T-helper 2 cell (primary cell): ENCODE measurements at regions not wholly inside any gene's neighbourhood (a gene's known extent, or its start where the extent isn't known, plus 50 kb on each side); places are given as distances from the start of the nearest gene placed in this dataset.

Source experiments
- DNase-seq, 5 experiments: peaks; one replicate each; pipeline versions ENCODE4 v3.0.0 to v3.0.0-alpha.2; 2012 to 2022

DNA sequence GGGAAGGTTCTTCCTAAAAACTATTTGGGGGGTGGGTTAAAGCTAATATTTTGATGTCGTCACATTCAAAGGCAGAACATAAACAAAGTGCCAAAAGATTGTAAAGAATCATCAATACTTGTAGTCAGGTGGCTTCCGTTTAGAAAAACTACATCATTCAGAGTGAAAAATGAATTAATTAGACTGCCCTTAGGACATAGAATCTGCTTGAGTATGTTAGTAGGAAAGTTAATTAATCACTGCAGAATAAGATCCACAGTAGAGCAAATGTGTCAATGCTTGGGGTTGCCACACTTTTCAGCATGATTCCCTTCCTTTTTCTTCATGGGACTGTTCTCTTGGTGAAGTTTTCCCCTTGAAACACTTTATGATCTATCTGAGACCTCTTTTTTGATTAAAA is 166.8 kb upstream of the MTNR1B start:
- no peak for DNase-seq

DNA sequence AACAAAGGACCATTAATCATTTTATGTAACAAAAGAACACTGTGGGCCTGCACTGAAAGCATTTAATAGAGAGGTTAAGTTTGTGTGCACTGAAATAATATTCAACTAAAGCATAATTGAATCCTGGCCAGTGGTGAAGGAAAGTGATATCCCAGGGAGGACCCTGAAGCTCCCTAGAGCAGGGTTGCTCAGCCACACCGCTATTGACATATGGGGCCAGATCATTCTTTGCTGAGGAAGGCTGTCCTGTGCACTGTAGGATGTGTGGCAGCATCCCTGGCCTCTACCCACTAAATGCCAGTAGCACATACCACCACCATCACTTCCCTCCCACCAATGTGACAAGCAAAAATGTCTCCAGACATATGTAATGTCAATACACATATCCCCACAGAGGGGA is 166.1 kb upstream of the MTNR1B start:
- DNase-seq: no peak

DNA sequence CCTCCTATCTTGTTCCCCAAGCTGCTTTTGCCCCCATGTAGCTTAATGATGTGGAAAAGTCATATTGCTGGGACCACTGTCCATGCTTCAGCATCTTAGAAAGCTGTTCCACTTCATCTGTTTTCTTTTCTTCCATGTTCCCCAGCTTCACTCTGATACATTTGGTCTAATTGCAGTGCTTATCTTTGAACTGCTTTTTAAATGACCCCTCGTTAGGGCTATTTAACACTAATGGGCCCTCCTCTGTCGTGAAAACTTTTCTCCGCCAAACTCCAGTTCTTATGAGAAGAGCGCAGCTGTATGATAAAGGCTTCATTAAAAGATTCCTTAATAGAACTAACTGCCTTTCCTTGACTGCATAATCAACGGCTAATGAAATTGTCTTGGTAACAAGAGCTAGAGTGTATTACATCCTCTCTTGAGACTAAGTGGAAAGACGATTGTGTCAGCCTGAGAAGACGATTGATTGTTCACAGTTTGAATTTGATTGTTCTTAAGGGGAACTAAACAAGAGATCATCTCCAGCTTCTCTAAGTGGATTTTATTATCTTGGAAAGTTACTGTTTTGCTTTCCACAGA is 165.0 kb upstream of the MTNR1B start:
- no peak for DNase-seq

DNA sequence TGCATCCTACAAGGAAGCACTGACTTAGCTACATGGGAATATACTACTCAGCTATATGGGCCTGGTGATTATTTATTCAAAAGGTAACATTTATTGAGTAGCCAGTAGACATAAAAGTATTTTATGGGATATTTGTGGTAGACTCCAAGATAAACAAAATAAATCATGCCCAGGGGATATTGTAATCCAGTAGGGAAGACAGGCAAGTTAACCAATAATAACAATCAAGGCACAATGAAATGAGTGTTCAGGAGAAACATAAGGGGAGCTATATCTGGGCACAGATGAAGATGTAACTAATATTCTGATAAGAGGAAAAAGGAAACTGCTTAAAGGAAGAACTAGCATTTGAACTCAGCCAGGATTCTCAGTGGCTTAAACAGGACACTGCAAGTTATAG is 161.4 kb upstream of the MTNR1B start:
- DNase-seq: no peak

DNA sequence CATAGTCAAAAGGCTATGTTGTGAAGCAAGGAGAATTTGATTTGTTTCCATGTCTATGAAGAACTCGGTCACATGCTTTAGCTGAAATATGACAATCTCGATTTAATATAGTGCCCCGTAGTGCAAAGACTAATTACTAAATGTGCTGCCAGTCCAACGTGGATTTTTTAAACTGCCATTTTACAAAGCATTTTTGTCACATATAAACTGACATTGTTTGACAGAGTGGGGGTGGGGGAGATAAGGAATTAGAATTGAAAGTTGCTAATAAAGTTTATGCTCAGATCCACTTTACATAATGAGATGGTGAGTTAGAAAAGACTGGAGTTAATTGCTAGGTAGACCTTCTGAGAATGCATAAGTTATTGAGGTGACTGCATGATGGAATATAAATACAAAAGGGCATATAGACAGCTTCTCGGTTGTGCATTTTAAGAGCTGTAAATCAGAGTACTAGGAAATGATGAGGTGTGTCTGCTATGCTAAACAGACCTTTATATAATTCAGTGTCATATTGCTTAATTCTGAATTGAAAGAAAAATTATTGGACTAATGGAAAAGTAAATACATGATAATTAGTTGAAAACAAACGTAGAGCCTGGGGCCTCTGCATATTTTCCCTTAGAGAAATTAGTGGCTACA is 158.9 kb upstream of the MTNR1B start:
- DNase-seq: no peak

DNA sequence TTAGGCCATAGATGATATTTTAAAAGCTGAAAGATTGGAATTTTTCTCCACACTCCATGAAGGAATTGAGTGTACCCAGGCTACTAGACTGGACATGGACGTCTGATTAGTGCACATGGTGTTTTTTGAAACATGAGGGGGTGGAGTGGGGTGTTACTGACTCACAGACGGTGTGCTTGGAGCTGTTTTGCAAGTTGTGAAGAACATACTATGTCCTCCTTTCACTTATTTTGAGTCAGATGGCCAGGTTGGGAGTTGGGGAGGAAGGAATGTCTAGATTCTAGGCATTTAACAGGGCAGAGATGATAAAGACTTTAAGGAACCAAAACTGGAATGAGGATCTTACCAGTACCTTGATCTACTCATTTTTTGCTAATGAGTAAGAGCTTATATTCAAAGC is 158.1 kb upstream of the MTNR1B start:
- DNase-seq: no peak

DNA sequence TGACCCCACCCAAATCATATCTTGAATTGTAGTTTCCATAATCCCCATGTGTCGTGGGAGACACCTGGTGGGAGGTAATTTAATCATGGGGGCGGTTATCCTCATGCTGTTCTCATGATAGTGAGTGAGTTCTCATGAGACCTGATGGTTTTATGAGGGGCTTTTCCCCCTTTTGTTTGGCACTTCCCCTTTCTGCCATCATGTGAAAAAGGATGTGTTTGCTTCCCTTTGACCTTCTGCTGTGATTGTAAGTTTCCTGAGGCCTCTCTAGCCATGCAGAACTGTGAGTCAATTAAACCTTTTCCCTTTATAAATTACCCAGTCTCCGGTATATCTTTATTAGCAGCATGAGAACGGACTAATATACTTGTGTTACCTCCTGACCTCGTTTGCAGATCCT is 156.6 kb upstream of the MTNR1B start:
- DNase-seq: no peak

DNA sequence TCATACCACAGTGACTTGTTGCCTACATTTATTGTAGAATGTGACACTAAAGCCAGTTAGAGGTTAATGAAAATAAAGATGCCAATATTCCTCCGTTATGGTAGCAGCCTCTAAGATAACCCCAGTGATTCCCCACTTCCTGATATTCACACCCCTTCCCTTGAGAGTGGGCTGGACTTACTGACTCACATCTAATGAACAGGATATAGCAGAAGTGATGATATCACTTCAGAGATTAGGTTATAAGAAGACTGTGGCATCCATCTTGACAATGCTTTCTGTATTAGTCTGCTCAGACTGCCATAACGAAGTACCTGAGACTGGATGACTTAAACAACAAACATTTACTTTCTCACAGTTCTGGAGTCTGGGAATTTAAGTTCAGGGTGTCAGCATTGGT is 149.6 kb upstream of the MTNR1B start:
- DNase-seq: no peak

DNA sequence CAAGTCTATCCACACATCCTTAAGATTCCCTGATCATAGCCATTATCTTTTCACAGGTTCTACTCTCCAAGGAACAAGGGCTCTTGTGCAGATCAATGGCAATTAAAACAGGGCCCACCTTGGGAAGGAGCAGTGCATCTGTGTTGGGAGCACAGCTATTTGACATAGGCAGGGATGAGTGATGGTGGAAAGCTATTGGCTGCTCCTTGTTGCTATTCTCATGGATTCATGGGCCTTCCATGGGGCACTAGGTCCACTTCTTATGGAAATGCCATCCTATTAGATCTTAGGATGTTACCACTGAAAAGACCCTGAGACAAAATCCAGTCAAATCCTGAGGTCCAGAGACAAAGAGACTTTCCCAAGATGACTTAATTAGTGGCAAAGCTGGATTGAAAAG is 148.6 kb upstream of the MTNR1B start:
- no peak for DNase-seq

DNA sequence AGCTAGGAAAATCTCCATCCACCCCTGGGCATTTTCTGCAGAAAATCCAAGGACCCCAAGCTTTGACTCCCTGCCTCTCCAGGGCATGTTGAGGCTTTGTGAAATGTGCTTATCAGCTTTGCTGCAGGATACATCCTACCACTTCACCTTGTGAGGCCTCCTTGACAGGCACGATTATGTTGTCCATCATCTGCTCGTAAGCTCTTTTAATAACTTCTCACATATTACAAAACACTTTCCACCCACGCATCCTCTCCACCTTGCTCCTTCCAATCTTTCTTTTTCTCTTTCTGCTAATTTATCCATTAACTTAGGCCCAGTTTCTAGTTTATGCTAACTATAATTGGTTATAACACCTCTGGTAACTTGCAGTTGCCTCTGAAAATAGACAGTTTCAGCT is 147.0 kb upstream of the MTNR1B start:
- no peak for DNase-seq

DNA sequence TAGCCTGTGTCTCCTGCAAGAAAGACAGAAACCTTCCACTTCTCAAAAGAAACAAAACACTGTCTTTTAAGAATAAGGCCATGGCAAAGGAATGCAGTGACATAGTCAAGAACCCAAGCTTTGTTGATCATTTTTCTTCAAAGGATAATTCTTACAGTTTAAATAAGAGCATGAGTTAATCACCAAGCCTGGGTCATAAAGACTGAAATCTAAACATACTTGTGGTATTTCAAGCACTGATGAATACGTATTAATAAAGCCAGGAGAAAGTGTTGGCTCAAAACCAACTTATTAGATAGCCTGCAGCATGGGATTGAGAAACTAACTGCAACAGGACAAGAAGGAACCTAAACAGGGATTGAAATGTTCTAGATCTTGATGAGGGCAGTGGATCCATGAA is 143.3 kb upstream of the MTNR1B start:
- DNase-seq: no peak

DNA sequence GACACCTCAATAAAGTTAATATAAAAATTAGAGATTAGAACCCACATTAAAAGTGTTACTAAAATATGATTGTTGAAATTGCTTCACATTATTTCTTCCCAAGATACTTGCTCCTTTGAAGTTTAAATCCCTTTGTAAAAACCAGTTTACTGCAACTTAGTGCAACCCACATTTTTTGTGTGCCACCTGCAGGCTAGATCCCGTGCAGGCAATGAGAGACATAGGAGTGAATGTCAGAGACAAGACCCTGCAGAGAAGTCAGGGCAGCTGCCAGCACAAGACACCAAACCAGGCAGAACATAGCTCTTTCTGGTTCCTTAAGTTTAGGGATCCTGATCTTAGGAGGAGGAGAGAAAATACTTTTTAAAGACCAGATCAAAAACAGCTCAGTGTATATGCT is 142.8 kb upstream of the MTNR1B start:
- no peak for DNase-seq

DNA sequence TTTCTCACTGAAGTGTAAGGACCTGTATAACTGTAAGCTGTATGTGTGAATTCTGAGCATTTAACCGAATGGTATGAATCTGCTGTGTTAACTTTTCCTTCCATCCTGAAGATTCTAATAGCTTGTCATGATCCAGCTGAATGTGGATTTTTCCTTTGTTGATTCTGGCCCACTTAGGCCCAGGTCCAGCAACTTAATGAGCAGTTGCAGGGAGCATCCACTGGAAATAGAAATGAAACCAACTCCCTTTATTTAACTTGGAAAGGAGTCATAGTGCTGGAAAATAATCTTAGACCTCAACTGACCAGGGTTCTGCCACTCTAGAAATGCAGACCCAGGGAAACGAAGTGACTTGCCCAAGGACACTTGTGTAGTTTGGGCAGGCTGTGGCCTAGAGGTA is 142.3 kb upstream of the MTNR1B start:
- no peak for DNase-seq

DNA sequence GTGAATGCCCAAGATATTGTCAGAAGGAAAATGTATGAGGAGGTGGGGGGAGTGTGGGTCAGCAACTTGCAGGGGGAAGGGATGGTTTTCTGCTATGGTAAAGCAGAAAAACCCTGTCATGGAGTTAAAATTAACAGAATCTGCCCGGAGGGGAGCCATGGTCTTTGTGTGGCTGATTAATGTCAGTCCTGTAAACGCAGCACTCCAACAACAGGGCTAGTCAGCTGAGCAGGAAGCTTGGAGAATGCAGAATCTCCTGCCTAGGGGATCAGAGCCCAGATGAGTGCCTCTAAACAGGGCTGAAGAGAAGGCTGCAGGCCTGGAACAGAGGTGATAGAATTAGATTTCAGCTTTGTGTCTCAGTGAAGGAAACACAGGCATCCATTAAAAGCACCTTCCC is 140.9 kb upstream of the MTNR1B start:
- DNase-seq: no peak

DNA sequence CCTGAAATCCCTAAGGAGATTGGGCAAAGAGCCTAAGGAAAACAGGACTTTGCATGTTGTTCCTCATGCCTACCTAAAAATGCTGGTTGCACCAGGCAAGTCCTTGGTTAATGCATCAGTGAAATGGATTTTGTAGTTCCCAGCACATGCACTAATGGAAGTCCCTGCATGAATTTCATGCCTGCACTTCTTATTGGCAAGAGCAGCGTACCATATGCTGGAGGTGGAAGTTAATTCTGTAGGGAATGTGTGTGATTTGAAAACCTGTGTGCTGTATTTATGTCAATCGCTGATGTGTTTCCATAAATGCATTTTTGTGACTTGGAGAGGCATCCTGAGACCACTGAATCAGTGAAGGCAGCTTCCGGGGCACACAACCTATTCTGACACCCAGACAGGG is 140.3 kb upstream of the MTNR1B start:
- DNase-seq: no peak

DNA sequence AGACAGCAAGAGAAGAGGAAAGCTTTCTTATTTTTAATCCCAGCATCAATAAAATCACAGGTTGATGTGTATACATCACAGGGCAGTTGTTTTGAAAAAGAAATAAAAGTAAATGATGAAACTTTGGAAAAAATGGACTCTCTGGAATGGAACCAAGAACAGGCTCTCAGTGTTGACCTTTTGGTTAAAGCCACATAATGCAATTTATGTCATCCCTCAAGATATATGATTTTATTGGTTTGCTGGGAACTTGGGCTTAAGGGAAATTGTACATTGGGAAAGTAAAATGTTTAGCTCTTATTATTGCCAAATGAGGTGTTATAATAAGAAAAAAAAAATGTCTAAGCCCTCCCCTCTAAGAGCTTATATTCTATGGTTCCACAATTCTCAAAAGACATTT is 139.8 kb upstream of the MTNR1B start:
- no peak for DNase-seq

DNA sequence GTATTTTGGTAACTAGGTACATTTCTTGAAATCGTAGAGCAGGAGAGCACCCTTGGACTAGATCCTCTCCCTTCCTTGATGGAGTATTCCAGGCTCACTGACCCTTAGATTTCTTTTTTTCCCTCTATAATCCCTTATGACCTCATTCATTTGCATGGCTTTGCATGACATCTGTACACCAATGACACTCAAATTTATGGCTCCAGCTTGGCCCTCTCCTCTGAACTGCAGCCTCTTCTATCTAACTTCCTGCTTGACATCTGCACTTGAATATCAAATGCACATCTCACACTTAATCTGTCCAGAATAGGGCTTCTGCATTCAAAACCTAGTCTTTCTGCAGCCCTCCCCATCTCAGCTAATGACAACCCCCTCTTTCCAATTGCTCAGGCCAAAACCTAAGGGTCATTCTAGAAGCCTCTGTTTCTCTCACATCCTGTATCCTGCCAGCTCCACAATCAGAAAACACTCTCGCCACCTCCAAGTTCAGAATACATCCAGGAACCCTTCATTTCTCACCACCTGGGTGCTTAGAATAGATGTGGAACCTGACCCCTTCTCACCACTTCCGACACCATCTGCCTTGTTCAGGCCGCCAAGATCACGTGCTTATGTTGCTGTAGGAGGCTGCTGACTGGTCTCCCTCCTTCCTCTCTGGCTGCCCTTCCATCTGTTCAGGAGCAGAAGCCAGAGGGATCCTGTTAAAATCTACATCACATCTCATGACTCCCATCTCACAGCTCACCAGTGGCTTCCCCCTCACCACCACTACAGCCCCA is 138.9 kb upstream of the MTNR1B start:
- no peak for DNase-seq

DNA sequence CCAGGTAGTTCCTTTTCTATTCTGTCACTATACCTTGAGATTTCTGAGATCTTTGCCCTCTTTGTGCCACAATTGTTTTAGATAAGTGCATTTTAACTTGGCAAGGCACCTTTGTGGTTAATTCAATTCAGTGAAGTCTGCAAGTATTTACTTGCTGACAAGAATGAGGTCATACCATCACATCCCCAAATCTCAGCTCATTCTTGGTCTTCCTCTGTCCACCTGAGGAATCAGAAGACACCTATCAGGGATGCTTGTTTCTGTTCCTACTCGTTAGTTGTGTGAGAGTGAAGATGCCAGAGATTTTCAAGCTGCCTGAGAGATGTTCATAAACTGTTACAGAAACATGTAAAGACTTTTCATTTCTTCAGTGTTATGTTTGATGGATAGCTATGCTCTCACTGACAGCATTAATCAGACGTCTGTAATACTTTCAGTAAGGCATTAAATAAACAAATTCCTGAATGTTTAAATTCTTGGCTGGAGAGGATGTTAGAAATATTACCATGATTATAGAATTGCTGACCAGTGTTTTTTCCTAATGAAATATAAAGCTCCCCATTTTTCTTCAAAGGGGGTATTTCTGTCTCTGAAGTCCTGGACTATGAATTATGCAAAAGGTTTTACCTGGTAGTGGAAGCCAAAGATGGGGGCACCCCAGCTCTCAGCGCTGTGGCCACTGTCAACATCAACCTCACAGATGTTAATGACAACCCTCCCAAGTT is 135.0 kb upstream of the MTNR1B start:
- DNase-seq: no peak

DNA sequence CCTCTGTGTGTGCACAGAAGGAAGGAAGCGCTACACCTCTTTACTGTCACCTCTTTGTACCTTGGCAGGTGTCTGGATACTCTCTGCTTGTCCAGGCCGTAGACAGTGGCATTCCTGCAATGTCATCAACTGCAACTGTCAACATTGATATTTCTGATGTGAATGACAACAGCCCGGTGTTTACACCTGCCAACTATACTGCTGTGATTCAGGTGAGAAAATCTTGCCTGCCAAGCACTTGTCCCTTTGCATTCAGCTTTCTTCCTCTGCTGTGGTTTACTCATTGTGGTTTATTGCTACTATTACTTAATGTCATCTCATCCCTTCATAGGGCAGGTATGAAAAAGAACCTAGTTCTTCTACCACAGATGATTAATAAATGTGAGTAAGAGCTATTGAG is 131.9 kb upstream of the MTNR1B start:
- no peak for DNase-seq

DNA sequence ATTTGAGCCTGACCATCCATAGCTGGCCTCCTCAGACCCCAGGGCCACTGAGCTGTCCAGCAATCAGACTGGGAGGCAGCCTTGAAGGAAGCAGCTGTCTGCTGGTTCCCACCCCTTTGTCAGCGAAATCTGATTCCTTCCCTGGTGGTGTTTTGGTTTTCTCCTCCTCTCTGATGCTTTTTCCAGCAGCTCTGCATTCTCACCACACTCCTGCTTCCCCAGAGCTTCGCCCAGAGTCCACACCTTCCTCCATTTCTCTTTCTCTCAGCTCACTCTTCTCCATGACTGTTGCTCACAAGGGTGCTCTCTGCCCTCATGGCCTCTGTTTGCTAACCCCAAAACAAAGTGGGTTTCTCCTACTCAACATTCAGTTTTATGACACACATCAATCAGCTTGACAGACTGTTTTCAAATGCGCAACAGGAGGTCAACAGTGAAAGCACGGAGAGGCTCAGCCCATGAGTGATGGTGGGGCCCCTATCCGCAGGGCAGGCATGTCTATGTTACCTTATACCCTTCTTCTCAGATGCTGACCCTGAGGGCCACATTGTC is 130.6 kb upstream of the MTNR1B start:
- no peak for DNase-seq

DNA sequence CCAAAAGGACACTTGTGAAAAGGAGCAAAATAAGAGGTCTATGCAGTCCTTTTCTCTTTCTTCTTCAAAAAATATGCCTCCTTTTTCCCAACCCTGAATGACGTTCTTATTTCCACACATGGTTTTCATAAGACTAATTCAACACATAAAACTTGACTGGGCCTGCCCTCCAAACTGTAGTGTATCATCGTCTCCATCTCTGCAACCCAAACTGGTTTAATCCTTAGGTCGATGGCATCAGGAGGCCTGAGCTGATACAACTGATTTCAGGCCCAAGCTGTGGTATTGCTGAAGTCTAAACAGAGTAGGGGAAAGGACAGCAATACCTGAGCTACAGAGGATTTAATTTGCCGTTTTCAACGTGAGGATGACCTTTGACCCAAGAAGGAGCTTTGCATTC is 130.0 kb upstream of the MTNR1B start:
- DNase-seq: no peak

DNA sequence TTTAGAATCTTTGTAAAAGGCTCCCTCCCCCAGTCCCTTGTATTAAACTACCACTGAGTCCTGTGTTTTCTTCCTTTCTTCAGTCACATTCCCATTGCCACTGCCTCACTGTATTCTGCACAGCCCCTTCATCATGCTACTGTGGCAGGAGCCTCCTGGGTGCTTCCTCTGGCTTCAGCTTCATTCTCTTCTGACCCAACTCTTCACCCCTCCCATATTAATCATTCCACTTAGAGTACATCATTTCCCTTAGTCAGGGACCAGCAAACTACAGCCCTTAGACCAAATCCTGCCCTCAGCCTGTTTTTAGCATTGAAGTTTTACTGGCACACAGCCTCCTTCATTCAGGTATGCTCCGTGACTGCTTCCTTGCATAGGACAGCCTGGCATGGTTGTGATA is 127.7 kb upstream of the MTNR1B start:
- DNase-seq: no peak

DNA sequence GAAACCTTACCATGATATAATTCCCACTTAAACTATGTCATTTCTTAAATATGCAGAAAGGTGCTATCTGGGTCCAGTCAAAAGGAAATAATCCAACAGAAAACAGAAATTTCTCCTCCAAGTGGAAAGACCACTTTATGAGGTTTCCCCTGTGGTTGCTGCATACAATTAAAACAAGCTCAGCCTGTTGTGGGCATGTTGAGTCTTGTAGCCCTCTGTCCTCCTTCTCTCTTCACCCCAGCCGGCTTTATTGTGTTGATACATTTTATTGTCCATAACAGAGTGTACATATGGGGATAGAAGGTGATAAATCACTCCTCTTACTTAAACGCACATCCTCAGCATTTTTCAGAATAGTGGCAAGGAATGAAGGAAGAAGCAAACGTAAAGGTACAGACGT is 126.0 kb upstream of the MTNR1B start:
- no peak for DNase-seq

DNA sequence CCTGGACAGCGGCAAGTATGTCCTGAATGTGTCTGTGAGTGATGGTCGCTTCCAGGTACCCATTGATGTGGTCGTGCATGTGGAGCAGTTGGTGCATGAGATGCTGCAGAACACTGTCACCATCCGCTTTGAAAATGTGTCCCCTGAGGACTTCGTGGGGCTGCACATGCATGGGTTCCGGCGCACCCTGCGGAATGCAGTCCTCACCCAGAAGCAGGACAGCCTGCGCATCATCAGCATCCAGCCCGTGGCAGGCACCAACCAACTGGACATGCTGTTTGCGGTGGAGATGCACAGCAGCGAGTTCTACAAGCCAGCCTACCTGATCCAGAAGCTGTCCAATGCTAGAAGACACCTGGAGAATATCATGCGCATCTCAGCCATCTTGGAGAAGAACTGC is 125.3 kb upstream of the MTNR1B start:
- DNase-seq: no peak
